NOMO-1 treated with dmso at 0.1 percent for 144 hours (cell line): ENCODE measurements at regions not wholly inside any gene's neighbourhood (a gene's known extent, or its start where the extent isn't known, plus 50 kb on each side); places are given as distances from the start of the nearest gene placed in this dataset.

Source experiments
- DNase-seq: peaks from one replicate; lab custom pipeline; 2025; ENCODE audit not compliant: unreplicated experiment; lab: John Stamatoyannopoulos, UW

DNA sequence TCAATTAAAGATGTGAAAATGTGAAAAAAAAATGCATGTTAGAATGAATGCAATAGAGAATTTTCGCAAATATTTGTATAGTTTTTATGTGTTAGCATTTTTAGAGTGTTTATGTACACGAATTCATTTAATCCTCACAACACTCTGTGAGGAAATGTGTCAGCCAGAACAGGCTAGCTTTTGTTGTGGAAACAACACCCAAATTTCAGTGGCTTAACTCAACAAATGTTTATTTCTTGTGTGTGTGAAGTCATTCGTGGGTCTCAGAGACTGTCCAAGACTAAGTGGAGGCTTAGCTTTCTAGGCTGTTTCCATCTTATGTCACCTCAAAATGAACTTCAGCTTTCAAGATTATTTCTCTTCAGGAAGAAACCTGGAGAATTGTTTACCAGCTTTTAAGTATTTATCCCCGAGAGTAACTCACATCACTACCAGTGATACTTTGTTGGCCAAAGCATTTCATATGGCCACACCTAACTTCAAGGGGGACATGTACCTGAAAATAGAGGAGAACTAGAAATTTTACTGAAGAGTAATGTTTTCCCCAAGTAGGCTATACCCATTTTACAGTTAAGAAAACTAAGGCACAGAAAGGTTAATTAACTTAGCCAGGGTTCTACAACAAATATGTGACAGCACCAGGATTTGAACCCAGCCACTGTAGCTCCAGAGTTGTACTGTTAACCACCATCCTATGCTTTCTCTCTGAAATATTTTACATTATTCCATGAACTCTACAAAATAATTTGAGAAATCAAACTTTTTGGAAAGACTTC, 306.1 kb downstream of the QKI start:
- no peak for DNase-seq

DNA sequence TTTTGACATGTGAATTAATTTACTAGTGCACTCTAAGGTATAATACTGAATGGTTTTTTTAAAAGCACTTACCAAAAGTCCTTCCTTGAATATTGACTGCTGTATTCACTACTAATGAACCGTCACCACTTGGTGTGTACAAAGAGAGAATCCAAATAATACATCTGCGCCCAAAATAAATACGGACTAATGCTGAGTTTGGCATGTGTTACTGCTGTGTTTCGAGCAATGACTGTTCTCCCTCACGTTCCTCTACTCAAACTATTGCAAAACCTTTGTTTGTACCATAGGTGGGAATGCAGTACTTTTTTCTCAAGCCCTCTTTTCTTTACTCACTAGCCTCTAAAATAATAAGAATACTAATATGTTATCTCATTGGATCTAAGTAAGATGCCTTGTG, 305.5 kb downstream of the QKI start:
- DNase-seq, result no peak

DNA sequence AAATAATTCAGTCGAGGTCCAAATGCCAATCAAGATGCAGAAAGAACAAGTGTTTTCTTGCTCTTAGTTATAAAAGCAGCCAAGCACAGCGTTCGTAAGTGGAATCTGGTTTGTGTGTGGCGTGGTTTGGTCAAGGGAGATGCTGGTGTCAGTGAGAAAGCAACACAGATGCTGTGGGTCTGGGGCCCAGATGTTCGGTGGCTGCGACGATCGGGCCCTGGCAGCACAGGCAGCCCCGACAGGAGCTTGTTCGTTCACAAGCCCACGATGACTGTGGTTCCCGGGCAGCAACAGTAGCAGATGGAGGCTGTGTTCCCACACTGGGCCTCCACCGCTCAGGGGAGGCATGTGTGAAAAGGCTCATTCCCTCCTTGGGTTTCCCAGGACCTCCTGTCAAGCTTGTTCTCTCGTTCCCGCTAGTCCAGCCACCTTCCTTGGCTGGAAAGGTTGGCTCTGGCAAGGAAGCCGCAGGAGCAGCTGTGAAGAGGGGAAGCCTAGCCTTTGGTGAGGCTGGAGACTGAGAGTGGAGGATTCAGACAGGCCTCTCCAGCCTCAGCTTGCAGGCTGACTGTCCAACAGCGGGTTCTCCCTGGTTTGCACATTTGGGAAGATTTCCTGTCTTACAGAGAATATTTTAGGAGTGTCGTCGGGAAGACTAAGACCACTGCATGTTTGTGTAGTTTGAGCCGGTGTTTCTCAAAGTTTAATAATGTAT, 304.7 kb downstream of the QKI start:
- no peak for DNase-seq

DNA sequence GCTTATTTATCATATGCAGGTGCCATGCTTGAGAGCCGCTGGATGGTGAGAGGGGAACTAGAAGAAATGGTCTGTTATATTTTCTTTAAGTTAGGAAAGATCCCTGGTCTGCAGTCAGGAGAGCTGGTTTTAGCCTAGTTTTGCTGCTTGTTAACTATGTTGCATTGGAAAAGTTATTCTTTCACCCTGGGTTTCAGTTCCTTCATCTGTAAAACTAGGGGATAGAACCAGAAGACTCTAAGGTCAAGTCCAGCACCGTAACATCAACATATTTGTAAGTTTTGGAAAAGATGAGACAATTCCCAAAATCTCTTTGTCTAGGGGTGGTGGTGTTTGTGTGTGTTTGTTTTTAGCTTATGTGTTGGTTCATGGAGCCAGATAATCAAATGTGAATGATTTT, 304.0 kb downstream of the QKI start:
- DNase-seq, result no peak

DNA sequence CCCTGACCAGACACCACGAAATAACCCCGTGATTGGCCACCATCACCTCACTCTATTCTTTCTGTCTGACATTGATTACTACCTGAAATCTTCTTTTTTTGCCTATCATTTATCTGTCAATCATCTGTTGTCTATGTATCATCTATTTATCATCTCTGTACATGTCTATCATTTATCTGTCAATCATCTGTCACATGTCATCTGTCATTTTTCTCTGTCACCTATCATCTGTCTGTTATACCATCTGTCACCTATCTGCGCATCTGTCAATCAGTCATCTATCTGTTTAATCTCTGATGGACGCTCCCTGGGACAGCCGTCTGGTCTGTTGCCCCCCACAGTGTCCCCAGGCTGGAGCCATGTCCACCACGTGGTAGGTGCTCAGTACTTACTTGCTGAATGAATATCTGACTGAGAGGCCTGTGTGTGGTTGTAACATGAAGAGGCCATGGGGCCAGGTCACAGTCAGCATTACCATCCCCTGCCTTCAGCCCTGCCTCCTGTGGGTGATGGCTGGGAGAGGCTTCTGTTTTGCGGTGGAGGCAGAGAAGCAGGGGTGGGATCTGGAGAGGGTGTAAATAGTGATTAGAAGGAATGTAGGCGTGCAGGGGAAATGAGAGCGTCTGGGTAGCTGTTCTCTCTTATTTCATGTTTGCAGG, 302.7 kb downstream of the QKI start:
- no peak for DNase-seq

DNA sequence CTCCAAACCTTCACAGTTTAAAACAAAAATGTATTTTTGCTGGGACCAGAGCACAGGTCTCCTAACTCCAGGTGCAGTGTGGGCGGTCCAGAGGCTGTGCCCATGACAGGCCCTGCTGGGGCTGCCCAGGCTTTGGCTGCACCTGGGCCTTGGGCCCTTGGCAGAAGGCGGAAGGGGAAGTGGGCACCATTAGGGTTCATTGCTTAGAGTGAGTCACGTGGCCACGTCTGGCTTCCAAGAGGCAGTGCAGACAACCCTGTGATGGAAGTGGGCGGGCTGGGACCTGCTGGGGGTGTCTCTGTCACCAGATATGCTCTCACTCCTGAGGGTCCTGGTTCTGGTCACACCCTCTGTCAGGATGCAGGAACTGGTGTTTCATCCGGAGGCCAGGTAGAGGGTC, 302.2 kb downstream of the QKI start:
- DNase-seq, result no peak

DNA sequence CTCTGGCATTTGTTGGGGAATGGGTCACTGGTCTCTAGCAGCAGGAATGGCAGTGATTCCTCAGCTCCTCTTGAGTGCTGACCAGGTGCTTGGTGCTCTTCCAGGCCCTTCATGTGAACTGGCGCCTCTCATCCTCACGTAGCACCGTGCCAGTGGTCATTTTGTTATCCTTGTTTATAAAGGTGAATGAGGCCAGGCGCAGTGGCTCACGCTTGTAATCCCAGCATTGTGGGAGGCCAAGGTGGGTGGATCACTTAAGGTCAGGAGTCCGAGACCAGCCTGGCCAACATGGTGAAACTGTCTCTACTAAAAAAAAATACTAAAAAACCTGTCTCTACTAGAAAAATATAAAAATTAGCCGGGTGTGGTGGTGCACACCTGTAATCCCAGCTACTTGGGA, 301.3 kb downstream of the QKI start:
- DNase-seq, result no peak

DNA sequence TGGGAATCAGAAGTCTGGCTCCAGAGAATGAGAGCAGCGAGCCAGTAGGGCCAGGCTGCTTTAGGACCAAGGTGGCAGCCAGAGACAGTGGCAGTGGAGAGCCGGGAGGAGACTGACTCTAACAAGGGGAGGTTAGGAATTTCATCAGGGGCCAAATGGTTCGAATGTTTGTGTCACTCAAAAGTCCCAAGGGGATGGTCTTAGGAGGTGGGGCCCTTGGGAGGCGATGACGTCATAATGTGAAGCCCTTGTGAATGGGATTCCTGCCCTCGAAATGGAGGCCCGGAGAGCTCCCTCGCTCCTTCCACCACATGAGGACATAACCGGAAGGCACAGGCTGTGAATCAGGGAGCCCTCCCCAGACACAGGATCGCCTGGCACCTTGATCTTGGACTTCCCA, 299.7 kb downstream of the QKI start:
- no peak for DNase-seq

DNA sequence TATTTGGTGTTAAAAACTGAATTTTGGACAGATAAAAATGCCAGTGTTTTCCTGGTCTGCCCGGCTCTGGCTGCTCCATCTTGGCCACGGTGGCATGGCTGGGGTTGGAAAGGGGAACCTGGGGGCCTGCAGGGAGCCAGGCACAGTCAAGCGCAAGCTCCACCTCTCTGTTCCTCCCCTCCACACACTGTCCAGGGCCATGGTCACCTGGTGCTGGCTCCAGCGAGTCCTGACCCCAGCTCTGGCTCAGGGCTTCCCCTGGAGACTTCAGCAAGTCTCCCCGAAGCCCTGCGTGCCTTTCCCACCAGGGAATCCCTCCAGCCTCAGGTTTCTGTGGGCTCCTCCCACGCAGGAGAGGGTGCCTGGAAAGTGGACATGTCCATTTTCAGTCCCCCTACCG, 298.5 kb downstream of the QKI start:
- DNase-seq, result no peak

DNA sequence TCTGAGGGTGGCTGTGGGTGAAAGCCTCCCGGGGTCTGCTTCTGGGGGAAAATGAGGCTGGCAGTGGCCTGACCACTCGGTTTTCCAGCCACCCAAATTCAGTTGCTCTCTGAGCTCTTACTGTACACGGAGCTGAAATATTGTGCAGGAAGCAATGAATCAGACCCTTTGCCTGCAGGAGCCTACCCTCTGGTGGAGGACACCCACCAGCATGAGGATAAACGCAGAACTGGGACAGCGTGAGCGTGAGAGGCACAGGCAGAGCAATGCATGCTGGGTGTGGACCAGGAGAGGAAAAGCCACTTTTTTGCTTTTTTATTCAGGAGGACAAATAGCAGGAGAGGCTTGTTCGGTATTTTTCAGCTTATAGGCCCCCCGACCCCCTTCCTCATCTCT, 298.0 kb downstream of the QKI start:
- peak; percentile 32 for DNase-seq

DNA sequence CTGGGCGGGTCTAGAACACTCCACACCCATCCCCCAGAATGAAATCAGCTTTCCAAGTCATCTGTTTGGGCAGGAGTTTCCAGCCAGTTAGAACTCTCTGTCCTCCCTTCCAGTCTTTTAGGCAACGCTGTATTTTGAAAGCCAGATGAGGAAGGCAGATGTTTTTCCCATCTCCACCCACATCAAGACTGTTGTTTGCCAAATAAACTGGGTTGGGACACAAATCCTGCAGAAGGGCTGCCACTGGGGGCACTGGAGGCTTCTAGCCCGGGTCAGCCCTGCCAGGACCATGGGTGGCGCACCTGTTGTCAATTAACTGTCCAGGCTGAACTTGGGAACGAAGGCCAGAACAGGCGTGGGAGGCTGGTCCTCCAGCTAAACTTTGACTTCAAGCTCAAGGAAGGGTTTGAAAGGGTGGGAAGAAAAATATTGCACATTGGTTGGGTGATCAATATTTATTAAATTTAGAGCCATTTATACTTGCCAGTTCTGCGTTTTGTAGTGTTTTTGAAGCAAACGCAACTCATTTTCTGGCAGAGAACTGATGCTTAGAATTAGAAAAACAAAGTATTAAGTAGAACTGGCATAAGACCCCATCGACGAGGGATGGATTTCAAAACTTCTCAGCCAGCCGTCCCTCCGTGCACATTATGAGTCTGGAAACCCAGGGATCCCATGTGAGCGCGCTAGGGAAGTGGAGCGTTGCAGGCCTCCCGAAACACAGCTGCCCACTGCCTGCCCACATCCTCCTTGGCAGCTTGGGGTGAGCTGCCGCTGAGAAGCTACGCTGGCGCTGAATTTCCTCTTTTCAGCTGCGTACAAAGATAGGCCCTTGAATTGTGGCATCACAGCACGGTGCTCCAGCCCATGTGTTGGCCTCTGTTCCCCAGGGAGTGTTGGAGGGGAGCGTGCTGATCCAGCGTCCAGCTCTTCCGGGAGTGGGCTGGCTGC, 297.4 kb downstream of the QKI start:
- DNase-seq, result peak; percentile 81

DNA sequence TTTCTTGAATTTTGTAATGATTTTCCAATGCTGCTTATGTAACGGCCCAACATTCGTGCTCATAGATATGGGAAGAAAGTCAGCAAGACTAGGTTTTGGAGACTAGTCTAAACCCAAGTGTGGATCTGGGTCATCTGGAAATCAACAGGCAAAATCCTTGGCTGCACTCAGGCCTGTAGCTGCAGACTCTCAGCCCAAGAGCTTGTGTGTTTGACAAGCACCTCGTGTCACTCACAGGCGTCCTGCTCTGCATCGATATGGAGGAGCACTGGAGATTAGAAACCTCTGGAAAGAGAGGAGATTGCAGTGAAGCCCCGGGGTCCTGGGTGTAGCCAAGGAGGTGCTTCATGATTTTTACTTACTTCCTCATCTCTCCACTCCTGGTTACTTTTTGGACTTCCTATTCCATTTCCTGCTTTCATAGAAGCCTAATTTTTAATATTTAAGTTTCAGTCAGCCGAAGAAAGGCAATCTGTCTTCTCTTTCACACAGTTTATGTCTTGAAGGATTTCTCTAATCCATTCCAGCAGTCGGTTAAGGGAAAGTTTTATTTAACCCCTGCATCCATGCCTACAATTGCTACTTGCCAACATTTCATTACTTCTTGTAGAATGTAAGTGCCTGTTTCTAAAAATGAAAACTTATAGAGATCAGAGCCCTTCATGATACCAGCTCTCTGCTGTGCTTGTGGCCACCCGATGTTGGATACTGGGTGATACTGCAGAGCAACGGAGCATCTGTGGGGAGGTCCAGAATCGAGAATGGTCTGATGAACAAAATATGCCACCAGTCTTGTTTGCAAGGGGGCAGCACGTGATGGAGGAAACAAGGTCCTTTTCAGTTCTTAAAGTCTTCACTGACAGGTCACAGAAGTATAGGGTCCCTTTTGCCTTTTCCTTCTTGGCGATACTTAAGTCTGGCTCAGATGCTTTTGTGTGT, 296.3 kb downstream of the QKI start:
- no peak for DNase-seq

DNA sequence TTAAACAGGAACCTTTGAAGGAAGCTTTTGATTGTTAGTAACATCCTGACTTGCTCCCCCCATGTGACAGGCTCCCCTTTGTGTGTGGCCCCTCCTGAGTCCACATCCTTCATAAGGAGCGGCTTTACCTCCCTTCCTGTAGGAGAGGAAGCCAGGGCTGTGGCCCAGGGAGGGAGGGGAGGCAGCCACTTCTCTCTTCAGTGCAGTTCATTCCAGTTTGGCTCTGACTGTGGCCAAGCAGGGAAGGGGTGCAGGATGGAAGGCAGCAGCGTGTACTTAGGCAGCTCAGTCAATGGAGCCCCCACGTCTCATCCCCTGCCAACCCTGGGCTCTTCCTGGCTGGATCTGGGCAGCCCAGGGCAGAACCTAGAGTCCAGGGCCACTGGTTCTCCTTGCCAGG, 295.2 kb downstream of the QKI start:
- DNase-seq, result no peak

DNA sequence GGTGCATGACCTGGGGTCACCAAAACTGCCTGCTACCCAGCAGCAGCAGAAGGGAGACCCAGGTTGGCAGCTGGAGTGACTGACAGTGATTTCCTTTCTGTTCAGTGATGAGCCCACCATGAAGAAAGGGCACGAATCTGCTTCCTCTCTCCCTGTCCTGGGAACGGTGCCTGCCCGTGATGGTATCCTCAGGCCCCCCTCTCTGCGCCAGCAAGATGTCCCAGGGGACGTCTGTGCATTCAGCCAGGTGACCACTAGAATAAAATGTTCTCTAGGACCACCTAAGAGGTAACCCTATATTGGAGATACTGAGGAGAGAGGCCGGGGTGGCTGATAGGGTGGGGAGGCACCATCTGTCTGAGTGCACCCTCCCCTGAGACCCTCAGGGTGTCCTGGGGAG, 294.7 kb downstream of the QKI start:
- no peak for DNase-seq

DNA sequence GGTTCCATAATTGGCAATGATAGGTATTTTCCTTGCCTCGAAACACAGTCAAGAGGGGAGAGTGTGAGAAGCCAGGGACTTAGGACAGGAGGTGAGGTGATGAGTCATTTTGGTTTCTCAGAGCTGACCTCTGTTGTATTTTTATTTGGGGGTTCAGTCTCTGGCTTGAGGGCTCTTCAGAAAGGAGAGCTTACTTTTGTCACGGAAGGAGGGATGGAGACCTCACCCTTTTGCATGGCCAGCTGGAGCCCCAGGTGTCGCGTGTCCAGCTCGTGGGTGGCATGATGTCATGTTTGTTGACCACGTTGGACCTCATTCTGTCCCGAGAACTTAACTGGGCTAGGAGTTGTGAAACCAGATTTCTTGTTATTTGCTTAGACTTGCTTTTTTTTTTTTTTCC, 293.9 kb downstream of the QKI start:
- no peak for DNase-seq

DNA sequence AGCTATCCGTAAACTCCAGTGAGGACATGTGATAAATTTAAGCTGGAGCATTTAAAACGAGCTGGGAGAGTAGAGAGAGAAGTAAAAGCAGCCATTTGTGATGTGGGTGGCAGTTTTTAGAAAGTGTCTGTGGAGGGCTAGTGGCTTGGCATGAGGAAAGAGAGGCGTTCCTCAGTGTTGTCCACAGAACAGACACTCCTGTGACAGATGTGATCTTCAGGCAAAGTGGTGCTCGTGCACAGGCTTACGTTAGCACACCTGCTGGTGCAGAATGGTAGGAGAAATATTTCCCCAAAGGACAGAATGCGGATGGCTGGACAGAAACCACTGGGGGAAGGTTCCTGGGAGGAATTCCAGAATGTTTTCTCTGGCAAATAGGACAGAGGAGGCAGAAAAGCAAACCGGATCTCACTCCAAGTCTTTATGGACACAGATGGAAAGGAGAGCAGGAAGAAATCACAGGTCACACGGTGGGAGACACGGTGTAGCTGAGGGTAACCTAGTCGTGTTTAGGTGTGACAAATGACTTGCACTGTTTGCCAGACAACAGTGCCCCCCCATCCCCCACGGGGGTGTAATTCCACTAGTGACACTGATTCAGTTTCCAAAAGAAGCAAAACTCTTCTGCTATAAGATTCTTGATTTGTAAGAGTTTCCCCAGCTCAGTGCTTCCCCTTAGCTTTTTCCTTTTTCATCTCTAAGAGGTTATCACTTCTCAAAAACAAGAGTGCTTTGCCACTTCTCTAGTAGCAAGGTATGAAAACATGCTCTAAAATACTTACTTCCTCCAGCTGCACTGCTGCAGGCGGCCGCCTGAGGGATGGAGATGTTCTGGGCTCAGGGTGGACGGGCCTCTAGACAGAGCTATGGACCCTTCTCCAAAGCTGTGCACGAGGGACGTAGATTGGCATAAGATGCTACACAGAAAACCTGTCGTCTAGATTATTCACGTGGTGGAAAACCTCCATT, 293.2 kb downstream of the QKI start:
- DNase-seq, result no peak

DNA sequence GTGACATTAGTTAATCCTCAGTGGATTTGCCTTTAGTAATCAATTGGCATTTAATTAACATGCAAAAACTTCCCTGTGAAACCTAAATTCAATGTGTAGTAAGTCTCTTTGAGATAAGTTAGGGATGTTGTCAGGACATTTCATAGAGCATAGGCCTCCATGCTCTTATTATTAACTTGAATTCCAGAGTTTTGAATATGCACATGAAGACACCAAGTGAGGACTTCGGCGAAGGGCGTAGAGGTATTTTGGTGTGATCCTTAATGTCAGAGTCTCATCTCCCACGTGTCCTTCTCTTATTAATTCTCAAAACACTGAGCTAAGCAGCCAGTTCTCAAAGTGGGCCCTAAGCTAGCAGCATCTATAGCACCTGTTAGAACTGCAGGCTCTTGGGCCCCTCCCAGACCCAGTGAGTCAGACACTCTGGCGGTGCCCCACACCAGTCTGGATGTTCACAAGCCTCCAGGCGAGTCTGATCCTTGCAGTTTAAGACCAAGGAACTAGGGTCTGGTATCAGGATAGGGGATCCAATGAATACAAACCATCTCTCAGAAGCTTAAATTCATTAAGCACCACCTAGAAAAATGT, 292.1 kb downstream of the QKI start:
- no peak for DNase-seq

DNA sequence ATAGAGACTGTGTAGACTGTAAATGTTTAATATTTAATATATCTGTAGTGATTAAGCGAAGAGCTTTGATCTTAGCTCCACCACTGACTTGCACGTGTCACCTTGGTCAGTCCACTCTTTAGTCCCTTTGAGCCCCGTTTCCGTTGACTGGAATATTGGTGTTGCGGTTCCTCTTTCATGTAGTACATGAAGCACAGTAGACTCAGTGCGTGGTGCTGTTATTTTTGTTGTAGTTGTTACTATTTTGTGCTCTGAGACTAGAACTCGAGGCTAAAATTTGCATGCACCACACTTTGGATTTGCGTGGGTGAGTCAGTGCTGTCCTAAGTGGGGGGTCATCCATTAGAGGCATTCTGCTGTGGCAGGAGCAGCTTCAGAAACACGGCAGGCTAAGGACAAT, 291.4 kb downstream of the QKI start:
- DNase-seq, result no peak

DNA sequence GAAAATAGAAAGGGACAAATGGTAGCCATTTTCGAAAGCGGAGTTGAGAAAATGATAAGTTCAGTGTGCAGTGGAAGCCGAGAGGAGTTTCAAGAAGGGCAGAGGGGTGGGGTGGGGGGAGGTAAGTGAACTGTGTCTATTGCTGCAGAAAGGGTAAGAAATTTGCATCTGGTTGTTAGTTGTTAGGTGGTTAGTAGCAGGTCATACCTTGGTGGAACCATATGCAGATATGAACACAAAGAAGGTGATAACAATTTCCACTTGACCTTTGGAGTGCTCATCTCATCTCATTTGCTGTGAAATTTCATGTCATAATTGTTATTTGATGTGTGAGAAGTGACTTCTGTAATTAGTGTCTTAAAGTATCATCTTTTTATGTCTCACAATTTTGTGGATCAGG, 288.2 kb downstream of the QKI start:
- no peak for DNase-seq
